Endodermal cell (in vitro differentiated cells): ENCODE measurements at regions not wholly inside any gene's neighbourhood (a gene's known extent, or its start where the extent isn't known, plus 50 kb on each side); places are given as distances from the start of the nearest gene placed in this dataset.

Experiments
- DNase-seq: peaks from one replicate; pipeline ENCODE4 v3.0.0-alpha.2; 2017
- H3K27ac ChIP-seq: 2 replicates; pipeline ENCODE4 v1.5.1; 2013; ENCODE audit warnings: mild to moderate bottlenecking, low read depth, low read length, moderate library complexity
- H3K27me3 ChIP-seq: 2 replicates; pipeline ENCODE4 v1.6.1; 2013; ENCODE audit warnings: mild to moderate bottlenecking, low read length, moderate library complexity; ENCODE audit not compliant: insufficient read depth, control insufficient read depth, poor library complexity, severe bottlenecking
- H3K36me3 ChIP-seq: 2 replicates; pipeline ENCODE4 v1.7.0; 2013; ENCODE audit warnings: mild to moderate bottlenecking, low read length, moderate library complexity; ENCODE audit not compliant: control insufficient read depth, insufficient read depth
- H3K4me1 ChIP-seq: one replicate; pipeline ENCODE4 v1.7.0; 2013; ENCODE audit warnings: low read length; ENCODE audit not compliant: control insufficient read depth, insufficient read depth
- H3K4me3 ChIP-seq: 2 replicates; pipeline ENCODE4 v1.5.1; 2013; ENCODE audit warnings: mild to moderate bottlenecking, low read length, moderate library complexity
- H3K9ac ChIP-seq: 2 replicates; pipeline ENCODE4 v1.6.1; 2013; ENCODE audit warnings: mild to moderate bottlenecking, low read length, moderate library complexity; ENCODE audit not compliant: poor library complexity, severe bottlenecking; ENCODE audit errors: extremely low read depth
- H3K9me3 ChIP-seq: 2 replicates; pipeline ENCODE4 v1.6.1; 2013; ENCODE audit warnings: mild to moderate bottlenecking, low read length, moderate library complexity; ENCODE audit not compliant: control insufficient read depth
- H3K27ac Mint-ChIP-seq: 2 replicates; pipeline ENCODE4 v1.8.0; 2020; ENCODE audit warnings: mixed read lengths
- H3K27me3 Mint-ChIP-seq: 2 replicates; pipeline ENCODE4 v1.8.0; 2021; ENCODE audit warnings: mild to moderate bottlenecking, mixed read lengths; ENCODE audit not compliant: insufficient read depth
- H3K36me3 Mint-ChIP-seq: 2 replicates; pipeline ENCODE4 v1.8.0; 2020; ENCODE audit warnings: low read depth, mixed read lengths
- H3K4me1 Mint-ChIP-seq: 2 replicates; pipeline ENCODE4 v1.8.0; 2020; ENCODE audit warnings: mixed read lengths
- H3K4me3 Mint-ChIP-seq: 2 replicates; pipeline ENCODE4 v1.8.0; 2020; ENCODE audit warnings: mild to moderate bottlenecking, moderate library complexity, mixed read lengths
- H3K9me3 Mint-ChIP-seq: 2 replicates; pipeline ENCODE4 v1.8.0; 2020; ENCODE audit warnings: mild to moderate bottlenecking, mixed read lengths
- CTCF ChIP-seq: fragments of 200-600 bp; sonication (generic); conservative IDR thresholded peaks from 2 replicates; pipeline ENCODE4 v1.5.0; 2021; ENCODE audit warnings: antibody characterized with exemption, mild to moderate bottlenecking
- WGBS, 2 experiments: methylation state at CpG; one replicate each; pipeline versions ENCODE4 v1.1.5 to v1.1.7; 2013; ENCODE audit warnings: missing lambda C conversion rate in 2 of 2, mixed read lengths in 1 of 2; ENCODE audit not compliant: insufficient coverage in 1 of 2, insufficient read length in 1 of 2; 5-methylcytosine and 5-hydroxymethylcytosine counted together

DNA sequence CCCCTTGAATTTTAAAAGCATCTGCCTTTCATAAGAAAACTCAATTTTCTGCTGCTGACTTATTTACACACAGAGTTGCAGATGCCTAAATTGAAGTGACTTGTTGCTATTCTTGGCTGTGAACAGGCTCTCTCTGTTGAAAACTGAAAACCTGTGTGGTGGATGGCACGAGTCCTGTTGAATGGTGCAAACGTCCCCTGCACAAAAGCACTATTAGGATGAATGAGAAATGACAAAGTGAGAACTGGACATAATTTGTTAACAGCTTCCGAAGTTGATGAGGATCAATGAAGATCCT lies 201.7 kb upstream of the PREP start:
- no peak for DNase-seq
- Histone ChIP-seq H3K4me3 (no peak overlapping the region), H3K9ac (no peak overlapping the region), H3K27me3 (no peaks in the 10 kb centered on the region), H3K9me3 (peaks cover 5% of the 10 kb centered on the region), H3K27ac (no peak overlapping the region), H3K4me1 (peaks cover 4% of the 10 kb centered on the region), H3K36me3 (no peaks in the 10 kb centered on the region)
- Mint-ChIP-seq H3K4me3 (no peak overlapping the region), H3K9me3 (no peaks in the 10 kb centered on the region), H3K27me3 (no peaks in the 10 kb centered on the region), H3K36me3 (no peaks in the 10 kb centered on the region), H3K27ac (no peak overlapping the region), H3K4me1 (peaks cover 16% of the 10 kb centered on the region)
- WGBS, 2 experiments, result 89 to 93% methylated on average over 3 of the region's 3 CpGs
- no peak for TF ChIP-seq CTCF

DNA sequence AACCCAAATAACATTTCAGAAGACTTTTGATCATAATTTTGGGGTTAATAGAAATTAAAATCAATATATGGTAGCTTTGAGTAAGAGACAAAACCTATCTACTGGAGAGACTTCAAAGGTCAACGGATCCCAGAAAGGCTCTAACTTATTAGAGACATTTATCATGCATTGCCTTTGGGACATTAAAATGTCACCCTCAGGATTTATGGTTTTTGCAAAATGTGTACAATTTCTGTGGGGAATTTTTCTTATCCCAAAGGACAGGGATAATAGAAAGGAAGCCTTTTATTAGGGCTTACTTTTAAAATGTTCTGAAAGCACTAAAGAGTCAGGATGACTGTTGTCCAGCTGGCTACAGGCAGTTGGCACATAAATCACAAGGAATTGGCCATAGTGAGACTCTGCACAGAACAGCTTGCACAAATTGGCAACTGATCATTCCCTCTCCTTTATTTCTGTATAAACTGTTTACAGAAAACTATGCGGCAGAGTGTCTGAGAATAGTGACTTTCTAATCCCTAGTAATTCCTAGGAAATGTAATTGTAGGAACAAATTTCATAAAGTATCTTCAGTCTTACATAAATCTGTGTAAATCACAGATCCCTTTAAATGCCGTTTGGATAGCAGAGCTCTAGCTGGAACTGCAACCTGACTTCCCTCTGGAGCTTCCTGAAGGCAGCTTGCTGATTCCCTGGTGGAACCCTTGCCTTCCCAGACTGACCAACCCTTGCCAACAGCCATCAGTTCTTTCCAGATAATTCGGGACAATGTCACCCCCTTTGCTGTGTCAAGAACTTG lies 201.1 kb upstream of the PREP start:
- peaks cover 5% of the 10 kb centered on the region for H3K9me3 ChIP-seq
- no peak overlapping the region for H3K9ac ChIP-seq
- no peak overlapping the region for H3K27ac ChIP-seq
- TF ChIP-seq CTCF, result no peak
- H3K36me3 ChIP-seq, result no peaks in the 10 kb centered on the region
- no peak overlapping the region for H3K27ac Mint-ChIP-seq
- no peaks in the 10 kb centered on the region for H3K27me3 ChIP-seq
- no peaks in the 10 kb centered on the region for H3K9me3 Mint-ChIP-seq
- H3K36me3 Mint-ChIP-seq, result no peaks in the 10 kb centered on the region
- H3K4me1 Mint-ChIP-seq, result peaks cover 16% of the 10 kb centered on the region
- H3K4me3 ChIP-seq, result no peak overlapping the region
- DNase-seq, result no peak
- H3K4me1 ChIP-seq, result peaks cover 4% of the 10 kb centered on the region
- 85 to 91% methylated on average over 2 to 4 of the region's 4 CpGs for WGBS, 2 experiments
- no peaks in the 10 kb centered on the region for H3K27me3 Mint-ChIP-seq
- H3K4me3 Mint-ChIP-seq, result no peak overlapping the region

DNA sequence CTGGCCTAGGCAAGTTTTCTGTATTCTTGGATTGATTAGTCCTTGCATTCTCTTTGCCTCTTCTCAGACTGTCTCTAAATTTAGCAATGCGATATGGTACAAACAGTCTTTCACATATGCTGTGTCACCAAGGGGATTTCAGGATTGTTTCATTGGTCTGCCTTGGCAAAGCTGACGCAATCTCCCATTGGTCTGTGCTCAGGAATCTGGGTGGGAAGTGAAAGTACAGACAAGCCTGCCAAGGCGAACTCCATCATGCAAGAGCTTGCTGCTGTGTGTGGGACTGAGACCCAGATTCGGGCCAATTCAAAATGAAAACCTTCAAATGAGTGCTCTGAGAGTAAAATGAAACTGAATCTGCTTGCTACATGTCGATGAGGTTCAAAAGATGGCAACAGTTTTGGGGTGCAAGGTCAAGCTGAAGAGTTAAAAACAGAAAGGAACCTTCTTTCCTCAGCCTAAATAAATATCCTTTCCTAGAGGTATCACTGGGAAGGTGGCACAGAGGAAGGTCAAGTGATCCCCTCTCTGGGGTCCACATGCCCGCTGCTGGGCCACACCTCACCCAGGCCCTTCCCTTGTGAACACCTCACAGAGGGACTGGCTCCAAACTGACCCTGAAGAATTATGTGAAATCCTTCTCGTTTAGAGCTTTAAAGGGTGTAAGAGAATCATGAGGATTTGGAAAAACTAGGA lies 198.8 kb upstream of the PREP start:
- Mint-ChIP-seq H3K4me3 (no peak overlapping the region), H3K27ac (no peak overlapping the region)

More for the DNA sequence above, 198.8 kb upstream of the PREP start:
- Histone ChIP-seq H3K9ac (no peak overlapping the region), H3K4me3 (no peak overlapping the region), H3K4me1 (no peaks in the 10 kb centered on the region), H3K36me3 (no peaks in the 10 kb centered on the region), H3K9me3 (peaks cover 5% of the 10 kb centered on the region), H3K27ac (no peak overlapping the region), H3K27me3 (no peaks in the 10 kb centered on the region)
- no peak for TF ChIP-seq CTCF
- WGBS, 2 experiments, result 96 to 97% methylated on average over 4 to 7 of the region's 7 CpGs
- Mint-ChIP-seq H3K4me1 (peaks cover under 1% of the 10 kb centered on the region), H3K9me3 (peaks cover 2% of the 10 kb centered on the region), H3K27me3 (no peaks in the 10 kb centered on the region), H3K36me3 (no peaks in the 10 kb centered on the region)
- no peak for DNase-seq
